Neural progenitor cell (in vitro differentiated cells): ENCODE measurements at regions not wholly inside any gene's neighbourhood (a gene's known extent, or its start where the extent isn't known, plus 50 kb on each side); places are given as distances from the start of the nearest gene placed in this dataset.

Experiments used
- EZH2 ChIP-seq: fragments of 200-600 bp; sonication (generic); IDR thresholded peaks from 2 replicates; pipeline ENCODE4 v1.6.1; 2017; ENCODE audit warnings: antibody characterized with exemption, mild to moderate bottlenecking, moderate library complexity
- EZH2phosphoT487 ChIP-seq: fragments of 200-600 bp; sonication (generic); IDR thresholded peaks from 2 replicates; pipeline ENCODE4 v1.6.1; 2017; ENCODE audit warnings: antibody characterized with exemption
- TF ChIP-seq, protein P1 (sequence below): fragments of 200-600 bp; sonication (generic); IDR thresholded peaks from 2 replicates; pipeline ENCODE4 v1.5.1; 2017; ENCODE audit warnings: antibody characterized with exemption, mild to moderate bottlenecking

DNA sequence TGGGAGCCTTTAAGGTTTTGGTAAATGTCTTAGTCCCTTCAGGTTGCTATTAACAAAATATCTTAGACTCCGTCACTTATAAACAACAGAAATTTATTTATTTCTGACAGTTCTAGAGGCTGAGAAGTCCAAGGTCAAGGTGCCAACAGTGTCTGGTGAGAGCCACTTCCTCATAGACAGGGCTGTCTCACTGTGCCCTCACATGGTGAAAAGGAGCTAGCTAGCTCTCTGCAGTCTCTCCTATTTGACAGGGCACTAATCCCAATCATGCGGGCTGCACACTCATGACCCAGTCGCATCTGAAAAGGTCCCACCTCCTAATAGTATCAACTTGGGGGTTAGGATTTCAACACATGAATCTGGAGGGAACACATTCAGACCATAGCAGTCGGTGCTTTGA, 63.4 kb upstream of the KLF3 start:
- TF ChIP-seq, protein P1, sequence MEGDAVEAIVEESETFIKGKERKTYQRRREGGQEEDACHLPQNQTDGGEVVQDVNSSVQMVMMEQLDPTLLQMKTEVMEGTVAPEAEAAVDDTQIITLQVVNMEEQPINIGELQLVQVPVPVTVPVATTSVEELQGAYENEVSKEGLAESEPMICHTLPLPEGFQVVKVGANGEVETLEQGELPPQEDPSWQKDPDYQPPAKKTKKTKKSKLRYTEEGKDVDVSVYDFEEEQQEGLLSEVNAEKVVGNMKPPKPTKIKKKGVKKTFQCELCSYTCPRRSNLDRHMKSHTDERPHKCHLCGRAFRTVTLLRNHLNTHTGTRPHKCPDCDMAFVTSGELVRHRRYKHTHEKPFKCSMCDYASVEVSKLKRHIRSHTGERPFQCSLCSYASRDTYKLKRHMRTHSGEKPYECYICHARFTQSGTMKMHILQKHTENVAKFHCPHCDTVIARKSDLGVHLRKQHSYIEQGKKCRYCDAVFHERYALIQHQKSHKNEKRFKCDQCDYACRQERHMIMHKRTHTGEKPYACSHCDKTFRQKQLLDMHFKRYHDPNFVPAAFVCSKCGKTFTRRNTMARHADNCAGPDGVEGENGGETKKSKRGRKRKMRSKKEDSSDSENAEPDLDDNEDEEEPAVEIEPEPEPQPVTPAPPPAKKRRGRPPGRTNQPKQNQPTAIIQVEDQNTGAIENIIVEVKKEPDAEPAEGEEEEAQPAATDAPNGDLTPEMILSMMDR = no peak
- TF ChIP-seq EZH2 (no peak), EZH2phosphoT487 (no peak)
